OCI-LY1 (cell line): ENCODE measurements at regions not wholly inside any gene's neighbourhood (a gene's known extent, or its start where the extent isn't known, plus 50 kb on each side); places are given as distances from the start of the nearest gene placed in this dataset.

Source experiments
- CTCF ChIP-seq: fragments of 200-600 bp; sonication (generic), shearing (Covaris generic); IDR thresholded peaks from 2 replicates; pipeline ENCODE4 v1.5.1; 2017; ENCODE audit warnings: mild to moderate bottlenecking, antibody characterized with exemption, low read length, moderate library complexity, mixed read lengths
- EZH2 ChIP-seq: fragments of 200-600 bp; sonication (generic), shearing (Covaris generic); IDR thresholded peaks from 2 replicates; pipeline ENCODE4 v1.8.0; 2017; ENCODE audit warnings: borderline replicate concordance, mixed run types, mild to moderate bottlenecking, antibody characterized with exemption, low read length, moderate library complexity, mixed read lengths

- TF ChIP-seq CTCF (no peak), EZH2 (no peak)
These were observed 432.2 kb upstream of the TPM1 start for GRCh38 chr15:62610265-62610869.
